ENCODE measurements at regions not wholly inside any gene's neighbourhood (a gene's known extent, or its start where the extent isn't known, plus 50 kb on each side); places are given as distances from the start of the nearest gene placed in this dataset.

GRCh38 chr1:191685669-191686068, 472.6 kb upstream of the RGS18 start:
- Histone ChIP-seq H3K9me2 (replicated peaks; ENCODE audit: control insufficient read depth, low read length) (no peaks in the 10 kb centered on the region), H3F3A (ENCODE audit: control insufficient read depth, insufficient read depth) (no peaks in the 10 kb centered on the region), H3K9me3 (ENCODE audit: control insufficient read depth, insufficient read depth, low read length) (no peaks in the 10 kb centered on the region), H3K4me1 (ENCODE audit: control insufficient read depth, low read length) (no peaks in the 10 kb centered on the region), H3K27ac (ENCODE audit: low read depth, low read length) (no peak overlapping the region), H3K79me2 (ENCODE audit: control insufficient read depth, low read length) (no peaks in the 10 kb centered on the region), H4K20me1 (ENCODE audit: control insufficient read depth, insufficient read depth, low read depth, low read length) (no peaks in the 10 kb centered on the region), H3K4me3 (ENCODE audit: low read length) (no peak overlapping the region), H3K4me2 (ENCODE audit: low read length) (no peak overlapping the region), H3K27me3 (ENCODE audit: control insufficient read depth, low read length) (no peaks in the 10 kb centered on the region), H3K36me3 (ENCODE audit: control insufficient read depth, low read length) (no peaks in the 10 kb centered on the region)
- TF ChIP-seq EZH2phosphoT487 (IDR thresholded peaks at IDR 0.05; ENCODE audit: borderline replicate concordance, low read length): no peak

GRCh38 chr1:191687721-191688120, 470.5 kb upstream of the RGS18 start:
- Histone ChIP-seq H3K27me3 (ENCODE audit: control insufficient read depth, low read length) (no peaks in the 10 kb centered on the region), H3K9me2 (replicated peaks; ENCODE audit: control insufficient read depth, low read length) (no peaks in the 10 kb centered on the region), H3F3A (ENCODE audit: control insufficient read depth, insufficient read depth) (no peaks in the 10 kb centered on the region), H4K20me1 (ENCODE audit: control insufficient read depth, insufficient read depth, low read depth, low read length) (no peaks in the 10 kb centered on the region), H3K9me3 (ENCODE audit: control insufficient read depth, insufficient read depth, low read length) (no peaks in the 10 kb centered on the region), H3K27ac (ENCODE audit: low read depth, low read length) (no peak overlapping the region), H3K4me2 (ENCODE audit: low read length) (no peak overlapping the region), H3K4me1 (ENCODE audit: control insufficient read depth, low read length) (no peaks in the 10 kb centered on the region), H3K36me3 (ENCODE audit: control insufficient read depth, low read length) (no peaks in the 10 kb centered on the region), H3K4me3 (ENCODE audit: low read length) (no peak overlapping the region), H3K79me2 (ENCODE audit: control insufficient read depth, low read length) (no peaks in the 10 kb centered on the region)
- no peak for TF ChIP-seq CTCF (IDR thresholded peaks at IDR 0.05; ENCODE audit: low read depth, low read length, poor library complexity, severe bottlenecking)

GRCh38 chr1:191690931-191691330, 467.3 kb upstream of the RGS18 start:
- Histone ChIP-seq H3K9me2 (replicated peaks; ENCODE audit: control insufficient read depth, low read length) (no peaks in the 10 kb centered on the region), H3K27me3 (ENCODE audit: control insufficient read depth, low read length) (no peaks in the 10 kb centered on the region), H4K20me1 (ENCODE audit: control insufficient read depth, insufficient read depth, low read depth, low read length) (no peaks in the 10 kb centered on the region), H3K4me2 (ENCODE audit: low read length) (no peak overlapping the region), H3K4me3 (ENCODE audit: low read length) (no peak overlapping the region), H3K4me1 (ENCODE audit: control insufficient read depth, low read length) (no peaks in the 10 kb centered on the region), H3F3A (ENCODE audit: control insufficient read depth, insufficient read depth) (no peaks in the 10 kb centered on the region), H3K27ac (ENCODE audit: low read depth, low read length) (no peak overlapping the region), H3K79me2 (ENCODE audit: control insufficient read depth, low read length) (no peaks in the 10 kb centered on the region), H3K36me3 (ENCODE audit: control insufficient read depth, low read length) (no peaks in the 10 kb centered on the region), H3K9me3 (ENCODE audit: control insufficient read depth, insufficient read depth, low read length) (no peaks in the 10 kb centered on the region)
- TF ChIP-seq CTCF (IDR thresholded peaks at IDR 0.05; ENCODE audit: low read depth, low read length, poor library complexity, severe bottlenecking) (no peak), EZH2phosphoT487 (IDR thresholded peaks at IDR 0.05; ENCODE audit: borderline replicate concordance, low read length) (no peak)

GRCh38 chr1:191693797-191694196, 464.5 kb upstream of the RGS18 start:
- Histone ChIP-seq H3K4me3 (ENCODE audit: low read length) (no peak overlapping the region), H3K27ac (ENCODE audit: low read depth, low read length) (no peak overlapping the region), H3K4me2 (ENCODE audit: low read length) (no peak overlapping the region), H3K79me2 (ENCODE audit: control insufficient read depth, low read length) (no peaks in the 10 kb centered on the region), H3K36me3 (ENCODE audit: control insufficient read depth, low read length) (no peaks in the 10 kb centered on the region), H3K27me3 (ENCODE audit: control insufficient read depth, low read length) (no peaks in the 10 kb centered on the region), H3F3A (ENCODE audit: control insufficient read depth, insufficient read depth) (no peaks in the 10 kb centered on the region), H4K20me1 (ENCODE audit: control insufficient read depth, insufficient read depth, low read depth, low read length) (no peaks in the 10 kb centered on the region), H3K9me3 (ENCODE audit: control insufficient read depth, insufficient read depth, low read length) (no peaks in the 10 kb centered on the region), H3K9me2 (replicated peaks; ENCODE audit: control insufficient read depth, low read length) (no peaks in the 10 kb centered on the region), H3K4me1 (ENCODE audit: control insufficient read depth, low read length) (no peaks in the 10 kb centered on the region)
- TF ChIP-seq EZH2phosphoT487 (IDR thresholded peaks at IDR 0.05; ENCODE audit: borderline replicate concordance, low read length) (no peak), CTCF (IDR thresholded peaks at IDR 0.05; ENCODE audit: low read depth, low read length, poor library complexity, severe bottlenecking) (no peak)
